Heart right ventricle (tissue), 16 donors: ENCODE measurements at regions not wholly inside any gene's neighbourhood (a gene's known extent, or its start where the extent isn't known, plus 50 kb on each side); places are given as distances from the start of the nearest gene placed in this dataset.

Experiments used
- ATAC-seq, 8 donors: fragments of 200-7000 bp; cut with Tn5 transposase; one replicate each; pipeline ENCODE4 v1.9.1; 2020; ENCODE audit warnings: mild to moderate bottlenecking in 8 of 8, moderate library complexity in 8 of 8, moderate number of reproducible peaks in 1 of 8
- DNase-seq, 2 donors: peaks; one replicate each; pipeline ENCODE4 v3.0.0-alpha.2; 2020
- H3K27ac ChIP-seq, 10 donors: fragments of 200-600 bp; sonication (generic) in 2 of 10; one replicate each; pipeline versions ENCODE4 v1.5.0 to v1.8.0; 2020 to 2022; ENCODE audit warnings: mild to moderate bottlenecking in 3 of 10
- H3K27me3 ChIP-seq, 7 donors: fragments of 200-600 bp; one replicate each; pipeline ENCODE4 v1.8.0; 2021 to 2022; ENCODE audit warnings: mild to moderate bottlenecking in 2 of 7
- H3K36me3 ChIP-seq, 9 donors: fragments of 200-600 bp; sonication (generic) in 1 of 9; one replicate each; pipeline versions ENCODE4 v1.5.0 to v1.8.0; 2020 to 2022; ENCODE audit warnings: mild to moderate bottlenecking in 2 of 9
- H3K4me1 ChIP-seq, 9 donors: fragments of 200-600 bp; sonication (generic) in 1 of 9; one replicate each; pipeline versions ENCODE4 v1.5.0 to v1.8.0; 2020 to 2022; ENCODE audit warnings: mild to moderate bottlenecking in 4 of 9
- H3K4me3 ChIP-seq, 10 donors: fragments of 200-600 bp; sonication (generic) in 2 of 10; one replicate each; pipeline versions ENCODE4 v1.5.0 to v1.8.0; 2020 to 2022; ENCODE audit warnings: mild to moderate bottlenecking in 7 of 10, moderate library complexity in 2 of 10
- H3K9me3 ChIP-seq, 11 donors: fragments of 200-600 bp in 10 of 11; sonication (generic) in 2 of 11; one replicate each; pipeline versions ENCODE4 v1.5.0 to v1.8.0; 2013 to 2022; ENCODE audit warnings: mild to moderate bottlenecking in 2 of 11, control low read depth in 1 of 11, moderate library complexity in 1 of 11
- WGBS, 2 donors: extraction: QIAGEN DNeasy Blood & Tissue Kit; methylation state at CpG; one replicate each; pipeline ENCODE4 v1.1.7; 2013; ENCODE audit warnings: inconsistent platforms in 1 of 2; 5-methylcytosine and 5-hydroxymethylcytosine counted together
- intact Hi-C, 10 donors: fragments of 100-400 bp; cut with DNase I; formaldehyde crosslinking; loops; one replicate each; pipeline versions ENCODE4 v1.11.1 to v1.14.2; 2022
- TF ChIP-seq, protein P1 (sequence below), 9 donors: fragments of 200-600 bp; sonication (generic) in 2 of 9; IDR thresholded peaks; one replicate each; pipeline versions ENCODE4 v1.5.0 to v1.8.0; 2021 to 2022; ENCODE audit warnings: antibody characterized with exemption in 9 of 9, mild to moderate bottlenecking in 5 of 9, moderate library complexity in 1 of 9
- donor health status: Arrhythmogenic right ventricular cardiomyopathy.
- donor health status: ischemic (EF 13 %, LVEDD 7.1; RV severe dilation, severe dysfunction).
- donor health status: healthy with polysubstance abuse.
- donor health status: DM: no; HTN: yes; CAD: no.
- donor health status: DM: no; HTN: no; CAD: no.
- donor health status: ischemic (EF 25% LVEDD 6.9; RV normal size, moderate dysfunction).
- donor health status: ischemic (EF 25% LVEDD 5.7; RV mildly dilated, moderate dysfunction).
- donor health status: healthy.
- donor health status: DM: yes; HTN: yes; CAD: no.
- donor health status: Ischemic cardiomyopathy.
- donor health status: ischemic (EF 35%, LVEDD 5.7; RV mildly dilated, moderate dysfunction).
- donor health status: nonischemic (EF 11% LVEDD 7.7; RV severe dilation, severe dysfunction).
- donor health status: DM: yes; HTN: yes; CAD: no.
- donor health status: PGD.
- donor health status: ischemic (EF 29% LVEDD 5.4; RV normal size, mild dysfunction).
- donor health status: nonischemic (EF 23%, LVEDD 6.1; RV moderate dilation, normal function).

DNA sequence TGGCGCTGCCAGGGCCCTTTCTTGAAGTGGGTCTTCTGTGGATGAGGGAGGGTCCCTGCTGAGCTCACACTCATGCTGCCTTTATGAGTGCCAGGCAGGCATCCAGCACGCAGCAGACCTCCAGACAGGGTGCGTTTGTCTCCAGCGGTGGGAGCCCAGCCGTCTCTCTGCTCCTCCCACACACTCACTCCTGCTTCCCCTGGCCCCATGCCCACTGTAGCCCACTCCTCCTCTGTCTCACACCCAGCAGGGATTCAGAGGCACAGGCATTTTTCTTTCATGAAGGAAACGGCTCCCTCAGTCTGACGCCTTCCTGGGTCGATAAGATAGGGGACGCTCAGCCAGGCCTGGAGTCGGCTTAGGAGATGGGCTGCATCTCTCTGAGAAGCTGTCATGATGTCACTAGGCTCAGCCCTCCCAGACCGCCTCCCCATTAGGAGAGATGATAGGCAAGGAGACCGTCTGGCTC, 183.9 kb upstream of the NCAM1 start:
- ATAC-seq (peak in 7 of 8 donors; percentile 2 to 65 (median 25)), DNase-seq (no peak)
- 23 to 24% methylated on average over 12 of the region's 12 CpGs for WGBS, 2 donors
- intact Hi-C loops, result loop anchor here in 2 of 10 donors (1.0 to 10.0 kb wide), 2 partner anchors 16 to 337 kb away; no protein-coding TSS in a partner anchor
- no peak overlapping the region for H3K4me3 ChIP-seq
- no peaks in the 10 kb centered on the region for H3K36me3 ChIP-seq
- H3K4me1 ChIP-seq, result peaks cover 10 to 50% (median 33%) of the 10 kb centered on the region in 9 donors
- H3K9me3 ChIP-seq, result no peaks in the 10 kb centered on the region
- peaks cover 0 to 11% (median 0%) of the 10 kb centered on the region in 7 donors for H3K27me3 ChIP-seq
- H3K27ac ChIP-seq, result peak overlapping the region; percentile 47 to 86 (median 76)
- TF ChIP-seq, protein P1, sequence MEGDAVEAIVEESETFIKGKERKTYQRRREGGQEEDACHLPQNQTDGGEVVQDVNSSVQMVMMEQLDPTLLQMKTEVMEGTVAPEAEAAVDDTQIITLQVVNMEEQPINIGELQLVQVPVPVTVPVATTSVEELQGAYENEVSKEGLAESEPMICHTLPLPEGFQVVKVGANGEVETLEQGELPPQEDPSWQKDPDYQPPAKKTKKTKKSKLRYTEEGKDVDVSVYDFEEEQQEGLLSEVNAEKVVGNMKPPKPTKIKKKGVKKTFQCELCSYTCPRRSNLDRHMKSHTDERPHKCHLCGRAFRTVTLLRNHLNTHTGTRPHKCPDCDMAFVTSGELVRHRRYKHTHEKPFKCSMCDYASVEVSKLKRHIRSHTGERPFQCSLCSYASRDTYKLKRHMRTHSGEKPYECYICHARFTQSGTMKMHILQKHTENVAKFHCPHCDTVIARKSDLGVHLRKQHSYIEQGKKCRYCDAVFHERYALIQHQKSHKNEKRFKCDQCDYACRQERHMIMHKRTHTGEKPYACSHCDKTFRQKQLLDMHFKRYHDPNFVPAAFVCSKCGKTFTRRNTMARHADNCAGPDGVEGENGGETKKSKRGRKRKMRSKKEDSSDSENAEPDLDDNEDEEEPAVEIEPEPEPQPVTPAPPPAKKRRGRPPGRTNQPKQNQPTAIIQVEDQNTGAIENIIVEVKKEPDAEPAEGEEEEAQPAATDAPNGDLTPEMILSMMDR (IDR thresholded peaks at IDR 0.05), result no peak

DNA sequence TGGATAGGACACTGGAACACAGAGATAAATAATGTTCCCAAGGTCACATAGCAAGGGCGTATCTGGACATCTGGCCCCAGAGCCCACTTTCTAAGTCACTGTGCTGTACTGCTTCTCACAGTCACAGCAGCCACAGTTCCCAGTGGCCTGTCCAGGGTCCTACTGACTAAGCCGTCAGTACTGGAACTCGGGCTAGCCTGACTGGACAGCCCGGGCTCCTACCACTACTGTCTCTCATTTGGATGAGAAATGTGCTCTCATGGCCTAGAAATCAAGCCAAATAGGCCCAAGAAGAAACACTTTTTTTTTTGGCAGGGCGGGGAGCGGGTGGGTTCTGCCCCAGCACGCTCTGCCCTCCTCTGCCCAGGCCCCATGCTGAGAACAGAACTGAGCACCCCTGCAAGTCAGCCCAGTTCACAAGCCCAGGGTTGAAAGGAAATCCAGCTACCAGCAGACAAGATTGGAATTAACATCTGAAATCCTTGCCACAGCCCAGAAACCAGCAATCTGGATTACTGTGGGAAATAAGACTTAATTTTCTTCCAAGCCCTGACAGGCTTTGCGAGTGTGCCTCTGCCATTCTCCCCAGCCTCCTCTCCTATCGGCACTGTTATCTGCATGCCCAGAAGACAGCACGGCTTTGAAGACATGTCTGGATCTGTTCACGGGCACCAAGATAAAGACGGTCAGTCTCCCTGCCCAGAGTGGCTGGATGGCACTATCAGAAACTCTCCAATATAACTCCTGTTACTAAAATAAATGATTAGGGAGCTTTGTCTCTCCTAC, 182.9 kb upstream of the NCAM1 start:
- H3K36me3 ChIP-seq, result no peaks in the 10 kb centered on the region
- TF ChIP-seq, protein P1 (IDR thresholded peaks at IDR 0.05), result no peak
- ATAC-seq, result peak in 6 of 8 donors; percentile 35 to 72 (median 53)
- no peaks in the 10 kb centered on the region for H3K9me3 ChIP-seq
- peaks cover 0 to 11% (median 0%) of the 10 kb centered on the region in 7 donors for H3K27me3 ChIP-seq
- intact Hi-C loops, result loop anchor here in 1 of 10 donors (10.0 kb wide), 1 partner anchor 337 kb away; no protein-coding TSS in a partner anchor
- H3K4me3 ChIP-seq, result no peak overlapping the region
- DNase-seq, result no peak
- 61 to 63% methylated on average over 12 of the region's 12 CpGs for WGBS, 2 donors
- peaks cover 10 to 50% (median 33%) of the 10 kb centered on the region in 9 donors for H3K4me1 ChIP-seq
- peak overlapping the region; percentile 47 to 86 (median 76) for H3K27ac ChIP-seq

DNA sequence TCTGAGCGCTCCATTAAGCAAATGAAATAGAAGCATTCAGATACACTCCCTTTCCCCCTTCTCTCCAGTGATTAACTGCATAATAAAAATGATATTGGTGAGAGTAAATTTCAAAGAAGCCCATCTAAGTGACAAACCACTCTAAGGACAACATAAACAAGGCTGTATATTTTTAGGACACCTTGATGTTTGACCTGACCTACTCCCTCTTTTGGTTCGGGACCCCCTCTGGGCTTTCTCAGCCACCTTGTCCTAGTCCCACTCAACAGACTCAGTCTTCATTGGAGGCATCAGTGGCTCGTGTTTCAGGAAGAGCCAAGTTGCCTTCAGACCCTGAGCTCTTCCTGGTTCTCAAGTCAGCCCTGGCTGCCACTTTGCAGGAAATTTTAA, 182.3 kb upstream of the NCAM1 start:
- 66 to 67% methylated on average over 3 of the region's 3 CpGs for WGBS, 2 donors
- no peak overlapping the region for H3K4me3 ChIP-seq
- H3K27me3 ChIP-seq, result peaks cover 0 to 11% (median 0%) of the 10 kb centered on the region in 7 donors
- H3K27ac ChIP-seq, result peak overlapping the region in 8 of 10 donors; percentile 57 to 86 (median 81)
- DNase-seq (no peak), ATAC-seq (no peak)
- H3K4me1 ChIP-seq, result peaks cover 10 to 52% (median 34%) of the 10 kb centered on the region in 9 donors
- TF ChIP-seq, protein P1 (IDR thresholded peaks at IDR 0.05), result no peak
- no peaks in the 10 kb centered on the region for H3K36me3 ChIP-seq
- no peaks in the 10 kb centered on the region for H3K9me3 ChIP-seq
- intact Hi-C loops, result loop anchor here in 1 of 10 donors (10.0 kb wide), 1 partner anchor 336 kb away; no protein-coding TSS in a partner anchor

DNA sequence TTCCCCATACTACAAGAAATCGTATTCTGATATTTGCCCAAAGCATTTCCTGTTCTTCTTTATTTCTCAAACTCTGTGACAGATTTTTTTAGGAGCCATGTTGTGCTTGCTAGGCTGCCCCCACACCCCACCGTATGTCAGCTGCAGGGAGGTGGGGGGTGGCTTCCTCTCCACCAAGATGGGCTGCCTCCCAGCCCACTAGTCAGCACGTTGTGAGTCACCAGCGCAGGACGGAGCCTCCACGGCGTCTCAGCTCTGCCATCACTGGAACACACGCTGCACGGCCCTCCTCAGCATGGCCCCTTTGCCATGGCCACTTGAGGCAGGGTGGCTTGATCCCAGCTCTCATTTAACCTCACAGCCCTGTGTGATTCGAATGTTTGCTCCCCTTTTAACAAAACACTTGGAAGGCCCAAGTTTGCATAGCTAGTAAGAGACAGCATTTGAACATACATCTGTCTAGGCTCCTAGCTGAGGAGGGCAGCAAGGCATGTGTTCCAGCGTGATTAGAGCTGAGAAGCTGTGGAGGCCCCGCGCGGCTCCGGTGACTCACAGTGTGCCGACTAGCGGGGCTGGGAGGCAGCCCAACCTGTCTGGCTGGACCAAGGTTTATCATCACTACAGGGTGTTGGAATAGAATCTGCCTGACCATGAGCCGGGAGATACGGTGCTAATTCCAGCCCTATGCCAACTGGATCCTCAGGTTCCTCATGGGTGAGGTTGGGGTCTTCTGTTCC, 180.7 kb upstream of the NCAM1 start:
- intact Hi-C loops, result loop anchor here in 6 of 10 donors (5.0 to 10.0 kb wide), 5 partner anchors 126 to 504 kb away; no protein-coding TSS in a partner anchor
- WGBS, 2 donors, result 35 to 44% methylated on average over 19 of the region's 19 CpGs
- Histone ChIP-seq H3K36me3 (no peaks in the 10 kb centered on the region), H3K27me3 (peaks cover 0 to 11% (median 0%) of the 10 kb centered on the region in 7 donors), H3K27ac (peak overlapping the region in 9 of 10 donors; percentile 29 to 83 (median 56)), H3K9me3 (no peaks in the 10 kb centered on the region), H3K4me3 (no peak overlapping the region), H3K4me1 (peaks cover 17 to 68% (median 51%) of the 10 kb centered on the region in 9 donors)
- peak; percentile 35 to 85 (median 58) for ATAC-seq
- TF ChIP-seq, protein P1 (IDR thresholded peaks at IDR 0.05), result peak in 3 of 9 donors; percentile 7 to 39 (median 31)
- DNase-seq, result peak; percentile 56 to 61
